ENCODE measurements at regions not wholly inside any gene's neighbourhood (a gene's known extent, or its start where the extent isn't known, plus 50 kb on each side); places are given as distances from the start of the nearest gene placed in this dataset.

GRCh38 chr12:114579389-114579788 lies 104.6 kb downstream of the TBX3 start:
- Histone ChIP-seq H2BK12ac (ENCODE audit: insufficient read length, low read depth, low read length) (no peak overlapping the region), H4K5ac (ENCODE audit: insufficient read length, low read depth, low read length) (no peak overlapping the region), H3K27ac (ENCODE audit: insufficient read length, low read depth, low read length) (no peak overlapping the region), H2AFZ (ENCODE audit: low read length) (no peak overlapping the region), H3K9ac (ENCODE audit: extremely low read depth, insufficient read length, low read length) (no peak overlapping the region), H2BK120ac (ENCODE audit: low read depth, low read length, poor library complexity, severe bottlenecking) (no peak overlapping the region), H2BK15ac (ENCODE audit: low read depth, low read length) (no peak overlapping the region), H4K91ac (ENCODE audit: insufficient read length, low read depth, low read length) (no peak overlapping the region), H3K79me1 (ENCODE audit: insufficient read depth, low read depth, low read length, poor library complexity, severe bottlenecking) (no peaks in the 10 kb centered on the region), H2BK20ac (ENCODE audit: low read depth, low read length, poor library complexity, severe bottlenecking) (no peak overlapping the region), H3K4me2 (ENCODE audit: insufficient read depth, insufficient read length, low read length) (no peak overlapping the region), H2AK5ac (ENCODE audit: insufficient read length, low read length) (no peak overlapping the region), H3T11ph (ENCODE audit: low read length) (no peak overlapping the region), H3K18ac (ENCODE audit: insufficient read length, low read depth, low read length) (no peak overlapping the region), H3K9me3 (ENCODE audit: control insufficient read depth, low read depth, low read length) (no peaks in the 10 kb centered on the region), H2BK5ac (ENCODE audit: insufficient read length, low read length) (no peak overlapping the region), H3K14ac (ENCODE audit: insufficient read depth, low read length) (no peak overlapping the region), H3K27me3 (ENCODE audit: insufficient read depth, low read length) (no peaks in the 10 kb centered on the region), H3K23ac (ENCODE audit: insufficient read length, low read depth, low read length) (no peak overlapping the region), H3K79me2 (ENCODE audit: insufficient read depth, low read length) (no peaks in the 10 kb centered on the region), H3K4me1 (ENCODE audit: insufficient read depth, low read length) (no peaks in the 10 kb centered on the region; the same call in 1 of the 2 replicates), H3K4ac (ENCODE audit: low read depth, low read length) (no peak overlapping the region), H3K56ac (ENCODE audit: insufficient read length, low read depth, low read length) (no peak overlapping the region), H4K8ac (replicated peaks; ENCODE audit: insufficient read length, low read depth, low read length) (no peak overlapping the region), H3K23me2 (ENCODE audit: insufficient read length, low read depth, low read length, poor library complexity, severe bottlenecking) (no peaks in the 10 kb centered on the region), H4K20me1 (ENCODE audit: control insufficient read depth, insufficient read depth, insufficient read length) (no peaks in the 10 kb centered on the region)
- Mint-ChIP-seq H3K4me1 (0 out of 4 replicates have a peak, but pooled peaks cover 0 to 3% of the 10 kb centered on the region in 2 experiments), H3K4me3 (no peak overlapping the region), H3K9me3 (peaks cover 0 to 3% of the 10 kb centered on the region in 2 experiments; a peak in 1 of 5 replicates), H3K27ac (no peak overlapping the region), H3K27me3 (ENCODE audit: low read depth) (peaks cover 6% of the 10 kb centered on the region), H3K36me3 (ENCODE audit: insufficient read depth in 1 of 3, low read depth in 3 of 3) (no peaks in the 10 kb centered on the region)
- TF ChIP-seq CTCF (conservative IDR thresholded peaks at IDR 0.05), result no peak
- no peak for DNase-seq
- WGBS (ENCODE audit: extremely low coverage, insufficient read length, low lambda C conversion rate), result no CpG with 5 or more reads among the region's 1 CpG

Data from H9 (cell line).